Right atrium auricular region (tissue), 2 donors: ENCODE measurements at regions not wholly inside any gene's neighbourhood (a gene's known extent, or its start where the extent isn't known, plus 50 kb on each side); places are given as distances from the start of the nearest gene placed in this dataset.

ENCODE experiments used
- DNase-seq: peaks from one replicate; pipeline ENCODE4 v3.0.0-alpha.2; 2019; ENCODE audit warnings: low spot score
- H3K27ac ChIP-seq, 2 donors: fragments of 200-600 bp; sonication (generic); 1 replicate in 1 of 2; 2 replicates in 1 of 2; pipeline ENCODE4 v1.5.1; 2016 to 2019
- H3K27me3 ChIP-seq, 2 donors: fragments of 200-600 bp; sonication (generic); one replicate each; pipeline versions ENCODE4 v1.5.1 to v1.6.0; 2017 to 2019
- H3K36me3 ChIP-seq: fragments of 200-600 bp; sonication (generic); one replicate; pipeline ENCODE4 v1.5.1; 2016
- H3K4me1 ChIP-seq, 2 donors: fragments of 200-600 bp; sonication (generic); one replicate each; pipeline versions ENCODE4 v1.5.1 to v1.6.0; 2017 to 2019
- H3K4me3 ChIP-seq, 2 donors: fragments of 200-600 bp; sonication (generic); 1 replicate in 1 of 2; 2 replicates in 1 of 2; pipeline ENCODE4 v1.5.1; 2017 to 2019; ENCODE audit warnings: mild to moderate bottlenecking in 1 of 2, moderate library complexity in 1 of 2
- H3K9me3 ChIP-seq, 2 donors: fragments of 200-600 bp; sonication (generic); one replicate each; pipeline ENCODE4 v1.5.1; 2019
- TF ChIP-seq, protein P1 (sequence below), 2 donors: fragments of 200-600 bp; sonication (generic); IDR thresholded peaks; one replicate each; pipeline ENCODE4 v1.5.1; 2019; ENCODE audit warnings: antibody characterized with exemption in 2 of 2

DNA sequence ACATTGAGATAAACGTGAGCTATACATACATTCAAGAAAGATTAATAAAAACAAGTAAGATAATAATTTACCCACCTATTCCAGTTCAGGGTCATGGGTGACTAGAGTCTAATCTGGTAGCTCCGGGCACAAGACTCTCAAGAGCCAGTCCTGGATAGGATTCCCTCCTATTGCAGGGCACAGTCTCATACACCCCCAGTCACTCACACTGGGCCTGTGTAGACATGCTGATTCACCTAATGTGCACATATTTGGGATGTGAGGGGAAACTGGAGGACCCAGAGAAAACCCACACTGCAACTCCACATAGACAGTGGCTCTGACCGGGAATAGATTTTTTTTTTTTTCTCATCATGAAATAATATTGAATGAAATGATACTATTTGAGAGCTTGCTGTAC, 81.5 kb upstream of the THUMPD2 start:
- no peaks in the 10 kb centered on the region for H3K4me1 ChIP-seq
- TF ChIP-seq, protein P1, sequence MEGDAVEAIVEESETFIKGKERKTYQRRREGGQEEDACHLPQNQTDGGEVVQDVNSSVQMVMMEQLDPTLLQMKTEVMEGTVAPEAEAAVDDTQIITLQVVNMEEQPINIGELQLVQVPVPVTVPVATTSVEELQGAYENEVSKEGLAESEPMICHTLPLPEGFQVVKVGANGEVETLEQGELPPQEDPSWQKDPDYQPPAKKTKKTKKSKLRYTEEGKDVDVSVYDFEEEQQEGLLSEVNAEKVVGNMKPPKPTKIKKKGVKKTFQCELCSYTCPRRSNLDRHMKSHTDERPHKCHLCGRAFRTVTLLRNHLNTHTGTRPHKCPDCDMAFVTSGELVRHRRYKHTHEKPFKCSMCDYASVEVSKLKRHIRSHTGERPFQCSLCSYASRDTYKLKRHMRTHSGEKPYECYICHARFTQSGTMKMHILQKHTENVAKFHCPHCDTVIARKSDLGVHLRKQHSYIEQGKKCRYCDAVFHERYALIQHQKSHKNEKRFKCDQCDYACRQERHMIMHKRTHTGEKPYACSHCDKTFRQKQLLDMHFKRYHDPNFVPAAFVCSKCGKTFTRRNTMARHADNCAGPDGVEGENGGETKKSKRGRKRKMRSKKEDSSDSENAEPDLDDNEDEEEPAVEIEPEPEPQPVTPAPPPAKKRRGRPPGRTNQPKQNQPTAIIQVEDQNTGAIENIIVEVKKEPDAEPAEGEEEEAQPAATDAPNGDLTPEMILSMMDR (IDR thresholded peaks at IDR 0.05) = no peak
- no peaks in the 10 kb centered on the region for H3K36me3 ChIP-seq
- no peak overlapping the region for H3K4me3 ChIP-seq
- no peak overlapping the region for H3K27ac ChIP-seq
- H3K9me3 ChIP-seq = no peaks in the 10 kb centered on the region
- DNase-seq = no peak
- H3K27me3 ChIP-seq = no peaks in the 10 kb centered on the region

DNA sequence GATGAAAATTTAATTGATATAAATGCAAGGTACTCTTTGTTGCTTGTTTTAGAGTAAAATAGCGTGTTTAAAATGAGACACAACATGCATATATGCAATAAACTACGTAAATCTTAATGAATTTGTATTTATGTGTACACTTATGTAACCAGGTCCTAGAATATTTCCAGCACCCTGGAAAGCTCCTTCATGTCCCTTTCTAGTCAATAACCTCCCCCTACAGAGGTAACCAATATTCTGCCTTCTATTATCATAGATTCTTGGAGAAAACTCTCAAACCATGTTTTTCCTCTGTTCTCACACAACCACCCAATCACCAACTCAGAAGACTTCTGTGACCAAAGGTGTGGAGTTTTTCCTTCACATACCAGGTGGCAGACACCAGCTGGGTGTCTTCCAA, 79.6 kb upstream of the THUMPD2 start:
- Histone ChIP-seq H3K4me1 (no peaks in the 10 kb centered on the region), H3K27me3 (no peaks in the 10 kb centered on the region), H3K27ac (no peak overlapping the region), H3K9me3 (no peaks in the 10 kb centered on the region), H3K36me3 (no peaks in the 10 kb centered on the region), H3K4me3 (no peak overlapping the region)
- DNase-seq = no peak
- TF ChIP-seq, protein P1 (IDR thresholded peaks at IDR 0.05) = no peak

DNA sequence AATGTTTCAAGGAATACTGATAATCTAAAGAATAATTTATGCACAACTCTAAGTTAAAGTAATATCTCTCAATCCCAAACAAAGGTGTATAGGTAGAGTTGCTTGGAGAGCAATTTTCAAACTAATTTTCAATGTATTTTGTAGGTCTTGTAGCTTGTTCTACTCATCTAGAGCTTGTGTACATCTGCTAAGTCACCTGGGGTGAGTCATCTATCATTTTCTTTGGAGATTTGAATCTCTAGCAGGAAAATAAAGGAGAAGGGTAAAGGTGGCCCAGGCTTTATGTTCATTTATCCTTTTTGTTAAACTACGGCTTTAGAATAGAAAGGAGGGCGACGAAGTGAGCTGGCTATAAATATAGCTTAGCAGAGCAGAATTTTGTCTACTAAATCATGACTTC, 76.8 kb upstream of the THUMPD2 start:
- Histone ChIP-seq H3K27ac (no peak overlapping the region), H3K27me3 (no peaks in the 10 kb centered on the region), H3K4me3 (no peak overlapping the region), H3K4me1 (peaks cover 0 to 5% of the 10 kb centered on the region in 2 donors), H3K9me3 (no peaks in the 10 kb centered on the region), H3K36me3 (no peaks in the 10 kb centered on the region)
- TF ChIP-seq, protein P1 (IDR thresholded peaks at IDR 0.05) = no peak
- no peak for DNase-seq

DNA sequence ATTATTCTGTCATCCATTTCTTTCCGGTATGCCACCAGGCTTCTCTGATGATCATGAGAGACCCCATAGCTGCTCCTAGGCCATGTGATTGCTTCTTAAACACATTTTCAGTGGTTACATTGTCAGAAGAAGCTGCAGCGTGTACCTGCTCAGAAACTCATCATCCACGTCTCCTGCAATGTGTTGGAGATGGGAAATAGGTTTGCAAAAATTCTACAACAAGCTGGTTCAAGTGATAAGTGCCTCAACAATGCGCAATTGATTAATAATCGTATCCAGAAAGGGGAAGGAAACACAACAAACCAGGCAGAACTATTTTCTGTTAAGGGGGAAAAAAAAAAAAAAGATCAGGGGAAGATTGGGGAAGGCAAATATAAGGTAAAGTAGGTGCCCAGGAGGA, 75.7 kb upstream of the THUMPD2 start:
- Histone ChIP-seq H3K9me3 (no peaks in the 10 kb centered on the region), H3K36me3 (no peaks in the 10 kb centered on the region), H3K27me3 (no peaks in the 10 kb centered on the region), H3K4me1 (peaks cover 0 to 5% of the 10 kb centered on the region in 2 donors), H3K4me3 (no peak overlapping the region), H3K27ac (no peak overlapping the region)
- TF ChIP-seq, protein P1 (IDR thresholded peaks at IDR 0.05) = no peak
- DNase-seq = no peak

DNA sequence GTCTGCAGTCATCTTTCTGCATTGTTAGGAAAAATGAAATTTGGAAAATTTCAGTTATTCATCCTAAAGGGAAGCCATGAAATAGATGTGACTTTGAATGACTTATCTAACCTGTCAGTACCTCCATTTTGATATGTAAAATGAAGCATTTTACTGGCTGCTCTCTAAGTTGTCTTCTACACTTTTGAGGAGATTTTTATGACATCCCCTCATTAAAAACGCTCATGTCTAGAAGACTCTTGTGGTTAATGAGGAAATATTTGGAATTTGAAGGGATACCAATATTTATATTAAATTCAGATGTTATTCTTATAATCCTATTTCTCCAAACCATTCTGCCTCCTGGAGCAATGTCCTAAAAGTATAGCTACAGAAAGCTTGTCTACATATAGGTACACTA, 73.8 kb upstream of the THUMPD2 start:
- no peaks in the 10 kb centered on the region for H3K36me3 ChIP-seq
- TF ChIP-seq, protein P1 (IDR thresholded peaks at IDR 0.05) = no peak
- DNase-seq = no peak
- no peaks in the 10 kb centered on the region for H3K9me3 ChIP-seq
- H3K27me3 ChIP-seq = no peaks in the 10 kb centered on the region
- no peak overlapping the region for H3K4me3 ChIP-seq
- H3K27ac ChIP-seq = no peak overlapping the region
- H3K4me1 ChIP-seq = peaks cover 0 to 5% of the 10 kb centered on the region in 2 donors

DNA sequence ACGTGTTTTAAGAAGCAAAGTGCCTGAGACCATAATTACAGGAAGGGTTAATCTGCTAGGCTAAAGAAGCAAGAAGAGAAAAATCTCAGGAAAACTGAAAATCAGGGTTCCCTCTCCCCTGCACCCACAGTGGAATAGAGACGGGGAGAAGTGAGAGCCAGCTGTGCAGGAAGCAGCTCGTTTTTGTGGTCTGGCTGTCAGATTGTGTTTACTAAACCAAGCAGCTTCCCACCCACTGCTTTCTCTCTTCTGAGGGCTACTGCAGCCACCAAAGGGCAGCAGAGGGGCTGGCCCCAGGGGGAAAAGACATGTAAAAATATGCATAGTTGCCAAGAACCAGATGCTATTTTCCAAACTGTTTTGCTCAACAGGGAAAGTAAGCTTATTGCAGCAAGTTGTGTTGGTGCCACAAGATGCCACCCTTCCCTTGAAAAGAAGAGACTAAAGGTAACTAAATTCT, 72.6 kb upstream of the THUMPD2 start:
- Histone ChIP-seq H3K27me3 (no peaks in the 10 kb centered on the region), H3K36me3 (no peaks in the 10 kb centered on the region), H3K4me3 (no peak overlapping the region), H3K4me1 (peaks cover 0 to 5% of the 10 kb centered on the region in 2 donors), H3K27ac (no peak overlapping the region), H3K9me3 (no peaks in the 10 kb centered on the region)
- TF ChIP-seq, protein P1 (IDR thresholded peaks at IDR 0.05) = no peak
- DNase-seq = no peak
